Muscle of leg (tissue), 3 donors: ENCODE measurements at regions not wholly inside any gene's neighbourhood (a gene's known extent, or its start where the extent isn't known, plus 50 kb on each side); places are given as distances from the start of the nearest gene placed in this dataset.

Experiments
- DNase-seq: peaks from one replicate; pipeline ENCODE4 v3.0.0; 2013
- H3K27ac ChIP-seq: one replicate; pipeline ENCODE4 v1.5.1; 2013; ENCODE audit warnings: mild to moderate bottlenecking, low read length, control low read depth
- H3K27me3 ChIP-seq: one replicate; pipeline ENCODE4 v1.6.1; 2013; ENCODE audit warnings: low read length; ENCODE audit not compliant: control insufficient read depth, insufficient read depth
- H3K36me3 ChIP-seq: one replicate; pipeline ENCODE4 v1.6.1; 2013; ENCODE audit warnings: low read length; ENCODE audit not compliant: control insufficient read depth, insufficient read depth
- H3K4me1 ChIP-seq: one replicate; pipeline ENCODE4 v1.6.1; 2013; ENCODE audit warnings: low read length; ENCODE audit not compliant: control insufficient read depth, insufficient read depth
- H3K4me3 ChIP-seq: one replicate; pipeline ENCODE4 v1.5.1; 2013; ENCODE audit warnings: low read length, control low read depth
- H3K9me3 ChIP-seq: replicated peaks from 2 replicates; pipeline ENCODE4 v1.6.1; 2013; ENCODE audit warnings: low read depth, low read length; ENCODE audit not compliant: control insufficient read depth
- WGBS: methylation state at CpG from one replicate; pipeline ENCODE4 v1.1.5; 2013; ENCODE audit warnings: missing lambda C conversion rate; ENCODE audit not compliant: insufficient coverage; 5-methylcytosine and 5-hydroxymethylcytosine counted together

- no peak for DNase-seq
- Histone ChIP-seq H3K4me3 (no peak overlapping the region), H3K27me3 (no peaks in the 10 kb centered on the region), H3K9me3 (peaks cover 6% of the 10 kb centered on the region), H3K27ac (no peak overlapping the region), H3K4me1 (no peaks in the 10 kb centered on the region), H3K36me3 (no peaks in the 10 kb centered on the region)
- WGBS, result 74% methylated on average over 5 of the region's 6 CpGs
Observed at GRCh38 chr18:39389800-39390379, 1824.3 kb upstream of the CELF4 start.

DNA sequence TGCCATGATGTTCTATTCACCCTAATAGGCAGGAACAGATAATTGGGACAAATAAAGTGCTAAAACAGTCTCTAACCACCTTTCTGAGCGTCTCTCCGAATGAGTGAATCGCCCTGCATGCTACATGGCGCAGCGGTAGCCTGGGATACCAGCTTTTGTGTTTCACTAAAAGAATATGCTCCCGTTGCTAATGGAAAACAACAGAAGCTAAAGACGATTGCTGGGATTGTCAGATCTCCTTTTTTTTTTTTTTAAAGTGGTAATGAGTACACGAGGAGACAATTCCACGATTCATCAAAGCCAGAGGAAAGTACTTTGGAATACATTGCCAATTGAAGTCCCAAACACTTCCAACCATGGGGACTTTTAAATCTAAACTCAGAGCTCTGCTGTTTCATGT, 1815.3 kb upstream of the CELF4 start:
- Histone ChIP-seq H3K4me1 (no peaks in the 10 kb centered on the region), H3K27ac (no peak overlapping the region), H3K9me3 (no peaks in the 10 kb centered on the region), H3K36me3 (no peaks in the 10 kb centered on the region), H3K4me3 (no peak overlapping the region), H3K27me3 (no peaks in the 10 kb centered on the region)
- 84% methylated on average over 5 of the region's 9 CpGs for WGBS
- DNase-seq, result no peak

DNA sequence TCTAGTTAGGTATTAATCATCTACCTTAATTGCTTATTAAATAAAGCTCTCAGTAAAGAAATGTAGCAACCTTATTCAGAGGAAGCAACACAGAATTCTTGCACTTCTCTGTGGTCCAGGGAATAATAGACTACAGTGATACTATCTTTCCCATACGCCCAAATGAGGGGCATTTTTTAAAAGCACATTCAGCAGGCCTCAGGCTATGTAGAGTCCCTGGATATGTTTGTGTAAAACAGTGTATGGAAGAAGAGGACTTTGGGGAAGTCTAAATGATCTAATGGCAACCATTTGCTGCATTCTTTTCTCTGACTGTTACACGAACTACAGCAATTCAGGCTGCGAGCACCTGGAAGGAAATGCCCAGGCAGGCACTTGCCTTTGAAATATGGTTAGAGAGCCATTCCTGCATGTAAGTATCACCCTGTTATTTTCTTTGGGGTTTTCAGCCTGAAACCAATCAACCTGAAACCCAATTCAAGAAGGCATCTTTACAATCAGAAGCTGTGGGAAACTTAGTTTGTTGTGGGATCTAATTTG, 1814.7 kb upstream of the CELF4 start:
- H3K27me3 ChIP-seq, result no peaks in the 10 kb centered on the region
- DNase-seq, result no peak
- H3K4me3 ChIP-seq, result no peak overlapping the region
- H3K4me1 ChIP-seq, result no peaks in the 10 kb centered on the region
- H3K36me3 ChIP-seq, result no peaks in the 10 kb centered on the region
- WGBS, result 40% methylated on average over 1 of the region's 3 CpGs
- H3K27ac ChIP-seq, result no peak overlapping the region
- no peaks in the 10 kb centered on the region for H3K9me3 ChIP-seq

DNA sequence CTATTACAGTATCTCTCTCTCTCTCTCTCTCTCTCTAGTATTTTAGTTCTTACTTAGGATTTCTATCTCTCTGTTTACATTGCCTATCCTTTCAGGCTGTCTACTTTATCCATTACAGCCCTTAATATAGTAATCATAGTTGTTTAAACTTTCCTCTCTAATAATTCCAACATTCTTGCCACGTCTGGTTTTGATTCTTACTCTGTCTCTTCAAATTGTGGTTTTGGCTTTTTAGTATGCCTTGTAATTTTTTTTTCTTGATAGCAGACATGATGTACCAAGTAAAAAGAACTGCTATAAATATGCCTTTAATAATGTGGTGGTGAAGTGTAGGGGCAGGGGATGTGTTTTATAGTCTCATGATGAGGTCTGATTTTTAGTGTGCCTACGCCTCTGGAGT, 1809.5 kb upstream of the CELF4 start:
- no peaks in the 10 kb centered on the region for H3K4me1 ChIP-seq
- DNase-seq, result no peak
- peaks cover 3% of the 10 kb centered on the region for H3K9me3 ChIP-seq
- no peak overlapping the region for H3K4me3 ChIP-seq
- WGBS, result no CpG with 5 or more reads among the region's 2 CpGs
- no peak overlapping the region for H3K27ac ChIP-seq
- no peaks in the 10 kb centered on the region for H3K36me3 ChIP-seq
- H3K27me3 ChIP-seq, result no peaks in the 10 kb centered on the region

DNA sequence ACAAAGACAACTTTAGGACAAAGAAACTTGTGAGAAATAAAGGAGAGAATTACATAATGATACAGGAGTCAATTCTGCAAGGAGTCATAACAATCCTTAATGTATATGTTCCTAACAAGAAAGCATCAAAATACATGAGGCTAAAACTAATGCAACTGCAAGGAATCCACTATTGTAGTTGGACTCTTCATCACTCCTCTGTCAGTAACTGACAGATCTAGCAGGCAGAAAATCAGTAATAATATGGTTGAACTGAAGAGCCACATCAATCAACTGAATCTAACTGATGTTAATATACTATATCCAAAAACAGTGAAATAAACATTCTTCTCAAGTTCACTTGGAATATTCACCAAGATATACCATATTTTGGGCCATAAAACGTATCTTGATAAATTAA, 1806.4 kb upstream of the CELF4 start:
- WGBS, result no CpG with 5 or more reads among the region's 1 CpG
- Histone ChIP-seq H3K4me3 (no peak overlapping the region), H3K9me3 (peaks cover 3% of the 10 kb centered on the region), H3K27ac (no peak overlapping the region), H3K36me3 (no peaks in the 10 kb centered on the region), H3K4me1 (no peaks in the 10 kb centered on the region), H3K27me3 (no peaks in the 10 kb centered on the region)
- no peak for DNase-seq

- no peaks in the 10 kb centered on the region for H3K36me3 ChIP-seq
- H3K4me3 ChIP-seq, result no peak overlapping the region
- H3K27me3 ChIP-seq, result no peaks in the 10 kb centered on the region
- no CpG with 5 or more reads among the region's 1 CpG for WGBS
- no peak for DNase-seq
- H3K9me3 ChIP-seq, result no peaks in the 10 kb centered on the region
- no peak overlapping the region for H3K27ac ChIP-seq
- no peaks in the 10 kb centered on the region for H3K4me1 ChIP-seq
Observed at GRCh38 chr18:39366656-39367055, 1801.1 kb upstream of the CELF4 start.

DNA sequence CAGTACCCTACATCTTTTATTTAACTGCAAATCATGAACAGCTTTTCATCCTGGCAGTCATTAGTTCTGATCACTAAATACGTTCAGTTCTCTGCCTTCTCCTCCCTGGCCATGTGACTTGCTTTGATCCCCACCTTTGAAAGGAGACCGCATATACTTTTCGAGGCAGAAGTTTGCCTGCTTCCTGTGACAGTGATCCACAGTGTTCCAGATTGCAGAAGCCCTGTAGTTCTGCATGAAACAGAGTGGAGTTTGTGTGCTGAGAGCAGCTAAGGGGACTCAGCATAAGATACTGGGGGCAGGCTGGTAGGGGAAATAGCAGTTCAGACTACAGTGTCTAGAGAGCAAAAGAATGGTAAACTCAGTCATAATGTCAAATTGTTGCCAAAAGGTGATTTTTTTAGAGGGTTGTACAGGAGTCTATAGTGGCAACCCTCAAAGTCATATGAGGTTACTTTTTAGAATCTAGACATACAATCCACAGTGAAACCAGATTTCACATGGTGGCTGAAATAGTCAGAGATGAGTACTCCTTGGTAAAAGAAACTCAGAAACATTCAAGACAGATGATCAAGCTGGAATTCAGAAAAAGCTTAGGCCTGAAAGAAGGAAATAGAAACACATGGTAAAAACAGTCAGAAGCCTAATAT, 1800.4 kb upstream of the CELF4 start:
- H3K36me3 ChIP-seq, result no peaks in the 10 kb centered on the region
- no peak overlapping the region for H3K4me3 ChIP-seq
- H3K27me3 ChIP-seq, result no peaks in the 10 kb centered on the region
- H3K4me1 ChIP-seq, result no peaks in the 10 kb centered on the region
- DNase-seq, result no peak
- WGBS, result 75% methylated on average over 3 of the region's 3 CpGs
- H3K9me3 ChIP-seq, result no peaks in the 10 kb centered on the region
- H3K27ac ChIP-seq, result no peak overlapping the region

GRCh38 chr18:39360072-39360471, 1794.5 kb upstream of the CELF4 start:
- Histone ChIP-seq H3K36me3 (no peaks in the 10 kb centered on the region), H3K27me3 (no peaks in the 10 kb centered on the region), H3K4me3 (no peak overlapping the region), H3K27ac (no peak overlapping the region), H3K4me1 (no peaks in the 10 kb centered on the region), H3K9me3 (no peaks in the 10 kb centered on the region)
- DNase-seq, result no peak
- no CpG with 5 or more reads among the region's 2 CpGs for WGBS

GRCh38 chr18:39359636-39360035, 1794.0 kb upstream of the CELF4 start:
- no peak for DNase-seq
- H3K4me1 ChIP-seq, result no peaks in the 10 kb centered on the region
- no peak overlapping the region for H3K27ac ChIP-seq
- H3K36me3 ChIP-seq, result no peaks in the 10 kb centered on the region
- no peaks in the 10 kb centered on the region for H3K27me3 ChIP-seq
- no peaks in the 10 kb centered on the region for H3K9me3 ChIP-seq
- 75% methylated on average over 2 of the region's 4 CpGs for WGBS
- no peak overlapping the region for H3K4me3 ChIP-seq

DNA sequence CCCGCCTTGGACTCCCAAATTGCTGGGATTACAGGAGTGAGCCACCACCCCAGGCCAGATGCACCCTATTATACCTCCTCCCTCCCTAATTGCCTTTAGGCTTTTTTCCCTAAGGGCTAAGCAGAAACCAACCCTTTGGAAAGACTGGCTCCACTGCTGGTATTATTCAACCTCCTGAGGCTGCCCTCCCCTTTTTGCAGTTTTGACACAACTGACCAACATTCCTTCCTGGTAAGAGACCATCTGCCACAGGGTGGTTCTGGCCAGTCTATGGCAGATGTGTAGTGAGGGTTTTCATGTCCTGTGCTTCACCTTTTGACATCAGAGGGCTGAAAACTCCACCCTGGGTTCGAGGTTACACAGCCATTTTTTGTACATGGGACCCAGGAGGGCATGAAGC, 1785.3 kb upstream of the CELF4 start:
- no peaks in the 10 kb centered on the region for H3K36me3 ChIP-seq
- no peaks in the 10 kb centered on the region for H3K9me3 ChIP-seq
- H3K4me3 ChIP-seq, result no peak overlapping the region
- no peaks in the 10 kb centered on the region for H3K4me1 ChIP-seq
- 100% methylated on average over 1 of the region's 2 CpGs for WGBS
- no peak overlapping the region for H3K27ac ChIP-seq
- DNase-seq, result no peak
- no peaks in the 10 kb centered on the region for H3K27me3 ChIP-seq
